A673 (cell line): ENCODE measurements at regions not wholly inside any gene's neighbourhood (a gene's known extent, or its start where the extent isn't known, plus 50 kb on each side); places are given as distances from the start of the nearest gene placed in this dataset.

Source experiments
- BruUV-seq: library from RNA; stranded (reverse); fragments of 400-500 nt; replicated peaks from 2 replicates; lab custom pipeline; 2021; lab: Mats Ljungman, UMichigan
- CTCF ChIA-PET: fragments of 300-600 bp; sonication (Branson Sonifier 250); formaldehyde crosslinking; loops from one replicate; lab custom pipeline; 2022; ENCODE audit warnings: antibody characterized with exemption; lab: Charles Lee
- POLR2A ChIA-PET: fragments of 300-600 bp; sonication (Branson Sonifier 250); formaldehyde crosslinking; loops from one replicate; lab custom pipeline; 2022; ENCODE audit warnings: antibody characterized with exemption; ENCODE audit not compliant: low non-redundant PET; lab: Charles Lee
- DNase-seq: peaks from one replicate; pipeline ENCODE4 v3.0.0-alpha.2; 2015; ENCODE audit warnings: low spot score
- H3K27ac ChIP-seq: fragments of 200-600 bp; sonication (generic); 2 replicates; pipeline ENCODE4 v1.5.1; 2016; ENCODE audit warnings: mixed run types, low read depth, mild to moderate bottlenecking, mixed read lengths, antibody characterized with exemption, low read length; ENCODE audit not compliant: poor library complexity, severe bottlenecking
- H3K27me3 ChIP-seq: fragments of 200-600 bp; sonication (generic); replicated peaks from 2 replicates; pipeline ENCODE4 v1.6.1; 2017; ENCODE audit warnings: mixed run types, low read depth, mild to moderate bottlenecking, mixed read lengths, antibody characterized with exemption, low read length; ENCODE audit not compliant: insufficient read depth, poor library complexity
- H3K36me3 ChIP-seq: fragments of 200-600 bp; sonication (generic); 2 replicates; pipeline ENCODE4 v1.6.1; 2016; ENCODE audit warnings: mixed run types, mild to moderate bottlenecking, mixed read lengths, antibody characterized with exemption, low read length; ENCODE audit not compliant: insufficient read depth, poor library complexity, severe bottlenecking
- H3K4me1 ChIP-seq: fragments of 200-600 bp; sonication (generic); 2 replicates; pipeline ENCODE4 v1.6.1; 2017; ENCODE audit warnings: mixed run types, mild to moderate bottlenecking, mixed read lengths, antibody characterized with exemption, low read length; ENCODE audit not compliant: insufficient read depth, poor library complexity, severe bottlenecking
- H3K4me3 ChIP-seq: fragments of 200-600 bp; sonication (generic); 2 replicates; pipeline ENCODE4 v1.5.1; 2016; ENCODE audit warnings: low read depth, mixed run types, mild to moderate bottlenecking, mixed read lengths, low read length; ENCODE audit not compliant: poor library complexity, severe bottlenecking
- H3K9me3 ChIP-seq: fragments of 200-600 bp; sonication (generic); 2 replicates; pipeline ENCODE4 v1.6.1; 2016; ENCODE audit warnings: mixed run types, low read depth, mild to moderate bottlenecking, mixed read lengths, antibody characterized with exemption, low read length; ENCODE audit not compliant: poor library complexity, severe bottlenecking
- CTCF ChIP-seq: fragments of 300-800, 200-600 bp; sonication (generic); conservative IDR thresholded peaks from 2 replicates; pipeline ENCODE4 v1.5.1; 2017; ENCODE audit warnings: low read depth, mild to moderate bottlenecking, antibody characterized with exemption, low read length, moderate library complexity, mixed read lengths
- EZH2 ChIP-seq: fragments of 200-600 bp; sonication (generic); IDR thresholded peaks from 2 replicates; pipeline ENCODE4 v1.6.1; 2017; ENCODE audit warnings: borderline replicate concordance, low read depth, mild to moderate bottlenecking, mixed read lengths, antibody characterized with exemption, low read length; ENCODE audit not compliant: poor library complexity, severe bottlenecking
- intact Hi-C: fragments of 100-400 bp; cut with micrococcal nuclease; formaldehyde crosslinking; loops from one replicate; pipeline ENCODE4 v1.10.0; 2022; ENCODE audit not compliant: unreplicated experiment

GRCh38 chr3:31297726-31298298 lies 234.9 kb upstream of the STT3B start:
- Histone ChIP-seq H3K4me3 (no peak overlapping the region), H3K27ac (no peak overlapping the region), H3K9me3 (no peaks in the 10 kb centered on the region), H3K4me1 (no peaks in the 10 kb centered on the region), H3K27me3 (no peaks in the 10 kb centered on the region), H3K36me3 (no peaks in the 10 kb centered on the region)
- CTCF ChIA-PET: no interaction called here
- POLR2A ChIA-PET: no interaction called here
- no TSS peak for BruUV-seq
- intact Hi-C loops: no loop called here
- TF ChIP-seq CTCF (no peak), EZH2 (no peak)
- no peak for DNase-seq

DNA sequence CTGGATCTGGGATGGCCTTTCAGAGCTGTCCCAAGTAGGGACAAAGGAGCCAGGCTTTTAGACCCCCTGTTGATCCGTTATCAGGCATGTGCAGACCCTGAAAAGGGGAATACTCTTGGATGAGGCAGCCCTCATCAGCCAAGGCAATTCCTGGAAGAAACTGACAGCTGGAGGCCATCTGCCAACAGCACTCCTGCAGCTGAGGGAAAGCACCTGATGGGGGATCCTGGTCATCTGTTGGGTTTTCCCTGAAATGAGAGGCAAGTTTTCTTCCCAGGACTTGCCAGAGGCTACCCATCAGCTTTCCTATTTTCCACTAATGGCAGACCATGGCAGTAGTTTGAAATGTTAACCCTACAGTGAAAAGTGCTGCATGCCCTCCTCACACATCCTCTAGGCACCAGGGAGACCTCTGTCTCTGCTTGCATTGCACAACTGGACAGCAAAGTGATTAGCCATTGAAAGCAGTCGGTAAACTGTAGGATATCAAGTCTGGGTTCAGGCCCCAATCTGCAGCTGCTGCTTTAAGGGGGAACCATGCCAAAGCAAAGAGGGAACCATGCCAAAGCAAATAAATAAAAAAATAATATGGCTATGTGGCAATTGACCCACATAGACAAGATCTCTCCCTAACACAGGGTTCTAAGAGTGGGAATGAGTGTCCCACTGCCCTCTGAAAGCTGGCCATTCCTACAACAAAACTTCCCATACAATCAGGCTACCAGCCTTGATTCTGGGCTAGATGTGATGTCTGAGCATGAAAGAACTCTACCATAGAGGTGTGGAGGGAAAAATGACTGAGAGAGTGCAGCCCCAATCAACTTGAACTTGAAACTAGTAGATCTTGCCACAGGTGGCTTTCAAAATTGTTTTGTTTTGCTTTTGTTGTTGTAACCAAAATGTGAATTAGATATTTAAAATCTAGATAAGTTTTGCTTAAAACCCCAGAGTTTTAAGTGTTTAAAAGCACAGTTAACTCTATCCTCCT lies 232.0 kb upstream of the STT3B start:
- Histone ChIP-seq H3K9me3 (no peaks in the 10 kb centered on the region), H3K36me3 (no peaks in the 10 kb centered on the region), H3K4me1 (no peaks in the 10 kb centered on the region), H3K4me3 (no peak overlapping the region), H3K27ac (no peak overlapping the region), H3K27me3 (no peaks in the 10 kb centered on the region)
- intact Hi-C loops: no loop called here
- no peak for DNase-seq
- TF ChIP-seq EZH2 (no peak), CTCF (no peak)
- ChIA-PET POLR2A (no interaction called here), CTCF (no interaction called here)
- BruUV-seq: no TSS peak

DNA sequence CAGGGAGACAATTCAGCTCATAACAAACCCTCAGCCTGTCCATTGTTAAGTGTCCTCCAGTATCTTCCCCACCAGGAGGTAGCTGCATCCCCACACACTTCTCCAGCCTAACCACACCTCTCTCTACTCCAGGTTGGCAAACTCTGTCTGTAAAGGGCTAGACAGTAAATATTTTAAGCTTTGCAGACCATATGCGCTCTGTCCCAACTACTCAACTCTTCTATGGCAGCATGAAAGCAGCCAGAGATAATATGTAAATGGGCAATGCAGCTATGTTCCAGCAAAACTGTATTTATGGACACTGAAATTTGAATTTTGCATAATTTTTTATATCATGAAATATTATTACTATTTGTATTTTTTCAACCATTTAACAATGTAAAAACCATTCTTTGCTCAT lies 230.4 kb upstream of the STT3B start:
- ChIA-PET CTCF (no interaction called here), POLR2A (no interaction called here)
- TF ChIP-seq EZH2: no peak
- TF ChIP-seq CTCF: no peak

More for the DNA sequence above, 230.4 kb upstream of the STT3B start:
- no peak overlapping the region for H3K27ac ChIP-seq
- H3K27me3 ChIP-seq: no peaks in the 10 kb centered on the region
- DNase-seq: no peak
- intact Hi-C loops: no loop called here
- no TSS peak for BruUV-seq
- H3K4me3 ChIP-seq: no peak overlapping the region
- no peaks in the 10 kb centered on the region for H3K9me3 ChIP-seq
- no peaks in the 10 kb centered on the region for H3K4me1 ChIP-seq
- no peaks in the 10 kb centered on the region for H3K36me3 ChIP-seq
